ENCODE measurements at regions not wholly inside any gene's neighbourhood (a gene's known extent, or its start where the extent isn't known, plus 50 kb on each side); places are given as distances from the start of the nearest gene placed in this dataset.
"Not testable (repeated sequence)": the region's sequence is repeated elsewhere in the genome, so short reads cannot be mapped to it uniquely, and the experiment has no call there.

- H3K27me3 ChIP-seq; H3K4me1 ChIP-seq; H3K36me3 ChIP-seq; DNase-seq; H3K4me3 ChIP-seq (ENCODE audit: low read depth, low read length); H3K9me3 ChIP-seq: not testable (repeated sequence)
Observed at GRCh38 chr9:41779897-41780406, 349.3 kb downstream of the CNTNAP3B start.

- H3K27me3 ChIP-seq; H3K4me3 ChIP-seq (ENCODE audit: low read depth, low read length); H3K36me3 ChIP-seq; H3K9me3 ChIP-seq; DNase-seq; H3K4me1 ChIP-seq: not testable (repeated sequence)
Observed at GRCh38 chr9:41779192-41779591, 350.0 kb downstream of the CNTNAP3B start.

GRCh38 chr9:41778535-41779071 lies 350.6 kb downstream of the CNTNAP3B start:
- not testable (repeated sequence) for DNase-seq, H3K27me3 ChIP-seq

GRCh38 chr9:41777536-41777935 lies 351.7 kb downstream of the CNTNAP3B start:
- H3K4me1 ChIP-seq; H3K27me3 ChIP-seq; H3K36me3 ChIP-seq; H3K9me3 ChIP-seq; DNase-seq; H3K4me3 ChIP-seq (ENCODE audit: low read depth, low read length): not testable (repeated sequence)

More at GRCh38 chr9:41778535-41779071, 350.6 kb downstream of the CNTNAP3B start:
- H3K36me3 ChIP-seq; H3K9me3 ChIP-seq; H3K4me1 ChIP-seq; H3K4me3 ChIP-seq (ENCODE audit: low read depth, low read length): not testable (repeated sequence)

- not testable (repeated sequence) for H3K9me3 ChIP-seq; H3K36me3 ChIP-seq; H3K4me3 ChIP-seq (ENCODE audit: low read depth, low read length); DNase-seq; H3K27me3 ChIP-seq; H3K4me1 ChIP-seq
Observed at GRCh38 chr9:41772541-41772940, 356.7 kb downstream of the CNTNAP3B start.

- not testable (repeated sequence) for H3K36me3 ChIP-seq; H3K9me3 ChIP-seq; H3K4me1 ChIP-seq; DNase-seq; H3K27me3 ChIP-seq; H3K4me3 ChIP-seq (ENCODE audit: low read depth, low read length)
Observed at GRCh38 chr9:41771693-41772092, 357.5 kb downstream of the CNTNAP3B start.

GRCh38 chr9:41754822-41755221 lies 374.4 kb downstream of the CNTNAP3B start:
- not testable (repeated sequence) for H3K4me1 ChIP-seq

GRCh38 chr9:41754403-41754802 lies 374.8 kb downstream of the CNTNAP3B start:
- H3K27me3 ChIP-seq; DNase-seq; H3K36me3 ChIP-seq; H3K9me3 ChIP-seq; H3K4me1 ChIP-seq; H3K4me3 ChIP-seq (ENCODE audit: low read depth, low read length): not testable (repeated sequence)

More at GRCh38 chr9:41754822-41755221, 374.4 kb downstream of the CNTNAP3B start:
- not testable (repeated sequence) for H3K27me3 ChIP-seq; H3K36me3 ChIP-seq; H3K9me3 ChIP-seq; H3K4me3 ChIP-seq (ENCODE audit: low read depth, low read length); DNase-seq

GRCh38 chr9:41741897-41742296 lies 387.3 kb downstream of the CNTNAP3B start:
- not testable (repeated sequence) for H3K27me3 ChIP-seq; H3K36me3 ChIP-seq; H3K4me3 ChIP-seq (ENCODE audit: low read depth, low read length); H3K4me1 ChIP-seq; DNase-seq; H3K9me3 ChIP-seq

GRCh38 chr9:41741173-41741572 lies 388.1 kb downstream of the CNTNAP3B start:
- not testable (repeated sequence) for H3K4me3 ChIP-seq (ENCODE audit: low read depth, low read length); H3K27me3 ChIP-seq; H3K4me1 ChIP-seq; H3K36me3 ChIP-seq; H3K9me3 ChIP-seq
- DNase-seq = peak; percentile 31

- H3K9me3 ChIP-seq; H3K4me3 ChIP-seq (ENCODE audit: low read depth, low read length); H3K27me3 ChIP-seq; H3K36me3 ChIP-seq; H3K4me1 ChIP-seq; DNase-seq: not testable (repeated sequence)
Observed at GRCh38 chr9:41738681-41739080, 390.5 kb downstream of the CNTNAP3B start.

GRCh38 chr9:41699190-41699589 lies 430.0 kb downstream of the CNTNAP3B start:
- not testable (repeated sequence) for H3K27me3 ChIP-seq; DNase-seq; H3K4me1 ChIP-seq; H3K36me3 ChIP-seq; H3K4me3 ChIP-seq (ENCODE audit: low read depth, low read length); H3K9me3 ChIP-seq

- not testable (repeated sequence) for H3K4me3 ChIP-seq (ENCODE audit: low read depth, low read length); H3K9me3 ChIP-seq; H3K4me1 ChIP-seq; H3K27me3 ChIP-seq; DNase-seq; H3K36me3 ChIP-seq
Observed at GRCh38 chr9:41697080-41697479, 432.1 kb downstream of the CNTNAP3B start.

GRCh38 chr9:41679312-41679711 lies 449.9 kb downstream of the CNTNAP3B start:
- H3K4me3 ChIP-seq (ENCODE audit: low read depth, low read length); H3K4me1 ChIP-seq; H3K27me3 ChIP-seq; H3K9me3 ChIP-seq; DNase-seq; H3K36me3 ChIP-seq: not testable (repeated sequence)

- not testable (repeated sequence) for H3K36me3 ChIP-seq; DNase-seq; H3K4me1 ChIP-seq; H3K4me3 ChIP-seq (ENCODE audit: low read depth, low read length); H3K27me3 ChIP-seq; H3K9me3 ChIP-seq
Observed at GRCh38 chr9:41663497-41664036, 465.7 kb downstream of the CNTNAP3B start.

GRCh38 chr9:41658706-41659105 lies 469.6 kb upstream of the ZNG1F start:
- H3K36me3 ChIP-seq; H3K4me3 ChIP-seq (ENCODE audit: low read depth, low read length); DNase-seq; H3K27me3 ChIP-seq; H3K9me3 ChIP-seq; H3K4me1 ChIP-seq: not testable (repeated sequence)

GRCh38 chr9:41658116-41658515 lies 469.0 kb upstream of the ZNG1F start:
- not testable (repeated sequence) for H3K4me3 ChIP-seq (ENCODE audit: low read depth, low read length); H3K4me1 ChIP-seq; H3K9me3 ChIP-seq; H3K36me3 ChIP-seq; H3K27me3 ChIP-seq; DNase-seq
